ENCODE measurements at regions not wholly inside any gene's neighbourhood (a gene's known extent, or its start where the extent isn't known, plus 50 kb on each side); places are given as distances from the start of the nearest gene placed in this dataset.

- TF ChIP-seq, protein P1, sequence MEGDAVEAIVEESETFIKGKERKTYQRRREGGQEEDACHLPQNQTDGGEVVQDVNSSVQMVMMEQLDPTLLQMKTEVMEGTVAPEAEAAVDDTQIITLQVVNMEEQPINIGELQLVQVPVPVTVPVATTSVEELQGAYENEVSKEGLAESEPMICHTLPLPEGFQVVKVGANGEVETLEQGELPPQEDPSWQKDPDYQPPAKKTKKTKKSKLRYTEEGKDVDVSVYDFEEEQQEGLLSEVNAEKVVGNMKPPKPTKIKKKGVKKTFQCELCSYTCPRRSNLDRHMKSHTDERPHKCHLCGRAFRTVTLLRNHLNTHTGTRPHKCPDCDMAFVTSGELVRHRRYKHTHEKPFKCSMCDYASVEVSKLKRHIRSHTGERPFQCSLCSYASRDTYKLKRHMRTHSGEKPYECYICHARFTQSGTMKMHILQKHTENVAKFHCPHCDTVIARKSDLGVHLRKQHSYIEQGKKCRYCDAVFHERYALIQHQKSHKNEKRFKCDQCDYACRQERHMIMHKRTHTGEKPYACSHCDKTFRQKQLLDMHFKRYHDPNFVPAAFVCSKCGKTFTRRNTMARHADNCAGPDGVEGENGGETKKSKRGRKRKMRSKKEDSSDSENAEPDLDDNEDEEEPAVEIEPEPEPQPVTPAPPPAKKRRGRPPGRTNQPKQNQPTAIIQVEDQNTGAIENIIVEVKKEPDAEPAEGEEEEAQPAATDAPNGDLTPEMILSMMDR (conservative IDR thresholded peaks at IDR 0.05; ENCODE audit: low read depth in 2 of 2): no peak
- TF ChIP-seq JUNB (IDR thresholded peaks at IDR 0.05; ENCODE audit: unreplicated experiment): no peak
These were observed 67.8 kb downstream of the SIK1 start (continued) for GRCh38 chr21:43358940-43359822.

DNA sequence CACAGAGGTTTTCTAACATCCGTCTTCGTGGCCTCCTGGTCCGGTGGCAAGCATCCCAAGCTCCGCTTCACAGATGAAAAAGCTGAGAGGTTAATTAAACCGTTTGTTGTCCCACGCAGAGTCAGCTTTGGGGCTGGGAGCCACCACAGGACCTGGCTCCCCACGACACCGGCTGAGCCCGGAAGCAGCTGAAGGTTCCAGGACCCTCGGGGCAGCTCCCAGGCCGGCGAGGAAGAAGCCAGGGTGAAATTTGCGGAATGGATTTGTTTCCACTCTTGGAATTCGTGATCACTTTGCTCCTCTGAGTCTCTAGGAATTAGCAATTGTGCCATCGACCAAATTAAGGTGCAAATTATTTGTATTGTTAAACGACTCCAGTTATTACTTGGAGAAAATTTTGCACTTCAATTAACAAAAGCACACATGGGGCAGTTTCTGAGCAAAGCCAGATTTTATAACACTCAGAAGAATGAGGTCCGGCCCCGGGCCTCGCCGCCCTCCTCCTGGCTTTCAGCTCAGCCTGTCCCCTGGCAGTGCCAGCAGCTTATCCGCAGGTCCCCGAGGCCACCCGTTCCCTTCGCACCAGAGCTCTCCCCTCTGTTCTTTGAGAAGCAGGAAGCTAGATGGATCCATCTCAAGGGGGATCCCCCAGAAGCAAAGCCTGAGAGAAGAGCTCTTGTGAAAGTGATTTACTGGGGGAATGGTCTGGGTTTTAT, 69.1 kb downstream of the SIK1 start:
- Histone ChIP-seq H3K9me2 (ENCODE audit: insufficient read depth) (no peaks in the 10 kb centered on the region), H3K79me2 (replicated peaks; ENCODE audit: insufficient read depth) (no peaks in the 10 kb centered on the region), H3K36me3 (ENCODE audit: insufficient read depth) (no peaks in the 10 kb centered on the region), H3K27ac (ENCODE audit: low read depth) (no peak overlapping the region), H3K4me3 (no peak overlapping the region), H3K4me1 (ENCODE audit: insufficient read depth) (no peaks in the 10 kb centered on the region; the same call in 1 of the 2 replicates), H3F3A (replicated peaks; ENCODE audit: low read depth) (no peaks in the 10 kb centered on the region; the same call in 1 of the 2 replicates), H3K4me2 (no peak overlapping the region), H4K20me1 (replicated peaks; ENCODE audit: insufficient read depth) (no peaks in the 10 kb centered on the region), H2AFZ (no peak overlapping the region), H3K27me3 (ENCODE audit: insufficient read depth) (no peaks in the 10 kb centered on the region)
- no peak overlapping the region; the same call in 1 of the 2 replicates for H3K27ac Mint-ChIP-seq
- TF ChIP-seq, protein P1 (conservative IDR thresholded peaks at IDR 0.05; ENCODE audit: low read depth in 2 of 2): no peak
- TF ChIP-seq ZNF114 (CRISPR knock-in tag; IDR thresholded peaks at IDR 0.05) (no peak), EZH2phosphoT487 (IDR thresholded peaks at IDR 0.05; ENCODE audit: unreplicated experiment) (no peak)
- no peaks in the 10 kb centered on the region; the same call in 2 of the 3 replicates for H3K9me3 Mint-ChIP-seq
- no peaks in the 10 kb centered on the region for H3K36me3 Mint-ChIP-seq (ENCODE audit: low read depth)
- DNase-seq (ENCODE audit: low spot score) (no peak), ATAC-seq (no peak)
- H3K4me3 Mint-ChIP-seq: no peak overlapping the region
- H3K4me1 Mint-ChIP-seq: peaks cover 23% of the 10 kb centered on the region
- H3K27me3 Mint-ChIP-seq (ENCODE audit: insufficient read depth, low read depth, poor library complexity): peaks cover 10% of the 10 kb centered on the region

DNA sequence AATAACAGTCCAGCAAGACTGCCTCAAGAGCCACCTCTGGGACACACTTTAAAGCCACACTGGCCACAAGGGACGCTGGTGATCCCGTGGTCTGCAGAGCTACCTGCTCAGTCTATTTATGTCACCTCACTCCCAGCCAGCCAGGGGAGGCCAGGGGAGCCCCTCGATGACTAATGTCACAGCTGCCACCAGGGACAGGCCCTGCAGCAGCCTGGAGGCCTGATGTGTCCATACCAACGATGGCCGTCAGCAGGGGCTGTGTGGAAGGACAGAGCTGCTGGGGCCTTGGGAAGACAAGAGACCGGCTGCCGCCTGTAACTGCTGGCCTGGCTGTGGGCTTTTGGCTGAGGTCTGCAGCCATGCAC, 71.0 kb downstream of the SIK1 start:
- peak; percentile 18 for ATAC-seq
- no peaks in the 10 kb centered on the region for H3F3A ChIP-seq (replicated peaks; ENCODE audit: low read depth)
- no peak overlapping the region for H3K4me3 ChIP-seq
- no peak overlapping the region for H3K27ac ChIP-seq (ENCODE audit: low read depth)
- no peak overlapping the region for H3K27ac Mint-ChIP-seq
- H3K36me3 Mint-ChIP-seq (ENCODE audit: low read depth): no peaks in the 10 kb centered on the region
- H4K20me1 ChIP-seq (replicated peaks; ENCODE audit: insufficient read depth): no peaks in the 10 kb centered on the region
- H2AFZ ChIP-seq: no peak overlapping the region
- no peaks in the 10 kb centered on the region for H3K4me1 ChIP-seq (ENCODE audit: insufficient read depth)
- no peaks in the 10 kb centered on the region; the same call in 2 of the 3 replicates for H3K9me3 Mint-ChIP-seq
- H3K27me3 Mint-ChIP-seq (ENCODE audit: insufficient read depth, low read depth, poor library complexity): peaks cover 12% of the 10 kb centered on the region
- H3K4me3 Mint-ChIP-seq: no peak overlapping the region
- no peaks in the 10 kb centered on the region for H3K27me3 ChIP-seq (ENCODE audit: insufficient read depth)
- no peak overlapping the region for H3K4me2 ChIP-seq
- DNase-seq (ENCODE audit: low spot score): no peak
- H3K4me1 Mint-ChIP-seq: peaks cover 6% of the 10 kb centered on the region
- H3K36me3 ChIP-seq (ENCODE audit: insufficient read depth): no peaks in the 10 kb centered on the region
- H3K9me2 ChIP-seq (ENCODE audit: insufficient read depth): no peaks in the 10 kb centered on the region
- H3K79me2 ChIP-seq (replicated peaks; ENCODE audit: insufficient read depth): no peaks in the 10 kb centered on the region
- TF ChIP-seq POLR2AphosphoS5 (IDR thresholded peaks at IDR 0.05; ENCODE audit: low read depth): no peak
- TF ChIP-seq, protein P2, sequence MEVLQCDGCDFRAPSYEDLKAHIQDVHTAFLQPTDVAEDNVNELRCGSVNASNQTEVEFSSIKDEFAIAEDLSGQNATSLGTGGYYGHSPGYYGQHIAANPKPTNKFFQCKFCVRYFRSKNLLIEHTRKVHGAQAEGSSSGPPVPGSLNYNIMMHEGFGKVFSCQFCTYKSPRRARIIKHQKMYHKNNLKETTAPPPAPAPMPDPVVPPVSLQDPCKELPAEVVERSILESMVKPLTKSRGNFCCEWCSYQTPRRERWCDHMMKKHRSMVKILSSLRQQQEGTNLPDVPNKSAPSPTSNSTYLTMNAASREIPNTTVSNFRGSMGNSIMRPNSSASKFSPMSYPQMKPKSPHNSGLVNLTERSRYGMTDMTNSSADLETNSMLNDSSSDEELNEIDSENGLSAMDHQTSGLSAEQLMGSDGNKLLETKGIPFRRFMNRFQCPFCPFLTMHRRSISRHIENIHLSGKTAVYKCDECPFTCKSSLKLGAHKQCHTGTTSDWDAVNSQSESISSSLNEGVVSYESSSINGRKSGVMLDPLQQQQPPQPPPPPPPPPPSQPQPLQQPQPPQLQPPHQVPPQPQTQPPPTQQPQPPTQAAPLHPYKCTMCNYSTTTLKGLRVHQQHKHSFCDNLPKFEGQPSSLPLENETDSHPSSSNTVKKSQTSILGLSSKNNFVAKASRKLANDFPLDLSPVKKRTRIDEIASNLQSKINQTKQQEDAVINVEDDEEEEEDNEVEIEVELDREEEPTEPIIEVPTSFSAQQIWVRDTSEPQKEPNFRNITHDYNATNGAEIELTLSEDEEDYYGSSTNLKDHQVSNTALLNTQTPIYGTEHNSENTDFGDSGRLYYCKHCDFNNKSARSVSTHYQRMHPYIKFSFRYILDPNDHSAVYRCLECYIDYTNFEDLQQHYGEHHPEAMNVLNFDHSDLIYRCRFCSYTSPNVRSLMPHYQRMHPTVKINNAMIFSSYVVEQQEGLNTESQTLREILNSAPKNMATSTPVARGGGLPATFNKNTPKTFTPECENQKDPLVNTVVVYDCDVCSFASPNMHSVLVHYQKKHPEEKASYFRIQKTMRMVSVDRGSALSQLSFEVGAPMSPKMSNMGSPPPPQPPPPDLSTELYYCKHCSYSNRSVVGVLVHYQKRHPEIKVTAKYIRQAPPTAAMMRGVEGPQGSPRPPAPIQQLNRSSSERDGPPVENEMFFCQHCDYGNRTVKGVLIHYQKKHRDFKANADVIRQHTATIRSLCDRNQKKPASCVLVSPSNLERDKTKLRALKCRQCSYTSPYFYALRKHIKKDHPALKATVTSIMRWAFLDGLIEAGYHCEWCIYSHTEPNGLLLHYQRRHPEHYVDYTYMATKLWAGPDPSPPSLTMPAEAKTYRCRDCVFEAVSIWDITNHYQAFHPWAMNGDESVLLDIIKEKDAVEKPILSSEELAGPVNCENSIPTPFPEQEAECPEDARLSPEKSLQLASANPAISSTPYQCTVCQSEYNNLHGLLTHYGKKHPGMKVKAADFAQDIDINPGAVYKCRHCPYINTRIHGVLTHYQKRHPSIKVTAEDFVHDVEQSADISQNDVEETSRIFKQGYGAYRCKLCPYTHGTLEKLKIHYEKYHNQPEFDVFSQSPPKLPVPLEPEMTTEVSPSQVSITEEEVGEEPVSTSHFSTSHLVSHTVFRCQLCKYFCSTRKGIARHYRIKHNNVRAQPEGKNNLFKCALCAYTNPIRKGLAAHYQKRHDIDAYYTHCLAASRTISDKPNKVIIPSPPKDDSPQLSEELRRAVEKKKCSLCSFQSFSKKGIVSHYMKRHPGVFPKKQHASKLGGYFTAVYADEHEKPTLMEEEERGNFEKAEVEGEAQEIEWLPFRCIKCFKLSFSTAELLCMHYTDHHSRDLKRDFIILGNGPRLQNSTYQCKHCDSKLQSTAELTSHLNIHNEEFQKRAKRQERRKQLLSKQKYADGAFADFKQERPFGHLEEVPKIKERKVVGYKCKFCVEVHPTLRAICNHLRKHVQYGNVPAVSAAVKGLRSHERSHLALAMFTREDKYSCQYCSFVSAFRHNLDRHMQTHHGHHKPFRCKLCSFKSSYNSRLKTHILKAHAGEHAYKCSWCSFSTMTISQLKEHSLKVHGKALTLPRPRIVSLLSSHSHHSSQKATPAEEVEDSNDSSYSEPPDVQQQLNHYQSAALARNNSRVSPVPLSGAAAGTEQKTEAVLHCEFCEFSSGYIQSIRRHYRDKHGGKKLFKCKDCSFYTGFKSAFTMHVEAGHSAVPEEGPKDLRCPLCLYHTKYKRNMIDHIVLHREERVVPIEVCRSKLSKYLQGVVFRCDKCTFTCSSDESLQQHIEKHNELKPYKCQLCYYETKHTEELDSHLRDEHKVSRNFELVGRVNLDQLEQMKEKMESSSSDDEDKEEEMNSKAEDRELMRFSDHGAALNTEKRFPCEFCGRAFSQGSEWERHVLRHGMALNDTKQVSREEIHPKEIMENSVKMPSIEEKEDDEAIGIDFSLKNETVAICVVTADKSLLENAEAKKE (CRISPR knock-in tag; IDR thresholded peaks at IDR 0.05): no peak

Data from GM23338 (cell line).